Renal pelvis (tissue), 1 donor: ENCODE measurements at regions not wholly inside any gene's neighbourhood (a gene's known extent, or its start where the extent isn't known, plus 50 kb on each side); places are given as distances from the start of the nearest gene placed in this dataset.

Source experiments
- DNase-seq: peaks from one replicate; pipeline ENCODE4 v3.0.0-alpha.2; 2013

DNA sequence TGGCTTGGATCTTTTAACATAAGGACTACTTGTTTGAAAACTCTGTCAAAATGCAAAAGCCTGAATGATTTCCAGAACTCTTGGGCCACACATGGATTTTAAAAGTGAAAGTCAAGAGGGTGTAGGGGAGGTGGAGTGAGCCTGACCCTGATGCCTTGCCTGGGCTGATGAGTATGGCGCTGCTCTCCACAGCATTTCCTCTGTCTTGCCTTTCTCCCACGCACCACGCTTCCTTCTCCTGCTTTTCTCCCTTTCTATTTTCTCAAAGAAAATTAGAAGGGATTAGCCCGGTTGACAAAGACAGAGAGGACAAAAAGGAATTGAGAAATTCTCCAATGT is 207.0 kb upstream of the CCDC68 start:
- DNase-seq: no peak

DNA sequence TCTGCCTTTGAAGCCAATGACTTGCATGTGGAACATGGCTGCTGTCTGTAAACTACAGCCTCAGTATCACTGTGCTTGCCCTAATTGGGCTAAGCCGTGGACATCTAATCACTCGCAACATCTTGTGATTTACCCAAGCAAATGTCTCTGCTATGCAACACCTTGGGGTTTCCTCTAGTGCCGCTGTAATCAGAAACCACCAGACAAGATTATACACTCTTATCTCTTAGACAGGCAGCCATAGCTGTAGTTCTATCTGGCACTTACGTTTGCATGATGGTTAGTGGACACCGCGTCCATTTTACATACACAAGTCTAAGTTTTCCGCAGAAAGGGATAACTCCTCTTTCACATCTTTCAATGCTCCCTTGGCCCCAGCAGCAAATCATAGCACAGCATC is 204.3 kb upstream of the CCDC68 start:
- no peak for DNase-seq

DNA sequence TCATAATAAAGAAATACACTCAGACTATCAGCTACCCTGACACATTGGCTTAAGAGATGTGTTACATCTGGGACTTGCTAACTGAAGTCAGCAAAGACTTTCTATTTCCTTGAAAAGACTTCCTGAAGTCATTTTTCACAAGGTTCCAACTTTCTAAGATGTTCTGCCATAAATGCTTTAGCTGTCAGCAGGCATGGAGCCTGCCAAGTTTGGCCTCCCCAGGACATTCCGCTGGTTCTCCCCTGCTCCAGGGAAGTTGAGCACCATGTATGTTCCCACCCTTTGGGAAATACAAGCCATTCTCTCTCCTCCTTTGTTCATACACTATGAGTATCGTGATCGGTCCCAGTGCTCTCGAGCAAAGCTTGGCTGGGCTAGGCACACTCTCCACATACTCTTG is 202.7 kb upstream of the CCDC68 start:
- DNase-seq: peak; percentile 48

DNA sequence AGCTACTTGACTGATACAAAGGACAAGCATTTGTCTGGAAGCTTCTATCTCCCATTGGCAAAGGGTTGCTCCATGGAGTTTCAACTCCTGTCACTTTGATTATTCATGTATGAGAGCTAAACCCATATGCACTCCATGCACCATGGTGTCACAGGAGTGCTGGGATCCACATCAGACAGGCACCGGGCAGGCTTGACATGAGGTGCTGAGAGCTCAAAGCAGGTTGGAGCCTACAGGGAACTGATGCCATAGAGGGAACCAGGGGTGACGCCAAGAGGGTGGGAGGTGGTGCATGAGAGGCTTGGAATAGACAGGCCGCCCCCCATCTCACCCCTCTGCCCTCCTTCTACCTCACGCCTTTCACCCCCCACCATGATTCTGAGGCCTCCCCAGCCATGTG is 199.8 kb upstream of the CCDC68 start:
- DNase-seq: no peak

DNA sequence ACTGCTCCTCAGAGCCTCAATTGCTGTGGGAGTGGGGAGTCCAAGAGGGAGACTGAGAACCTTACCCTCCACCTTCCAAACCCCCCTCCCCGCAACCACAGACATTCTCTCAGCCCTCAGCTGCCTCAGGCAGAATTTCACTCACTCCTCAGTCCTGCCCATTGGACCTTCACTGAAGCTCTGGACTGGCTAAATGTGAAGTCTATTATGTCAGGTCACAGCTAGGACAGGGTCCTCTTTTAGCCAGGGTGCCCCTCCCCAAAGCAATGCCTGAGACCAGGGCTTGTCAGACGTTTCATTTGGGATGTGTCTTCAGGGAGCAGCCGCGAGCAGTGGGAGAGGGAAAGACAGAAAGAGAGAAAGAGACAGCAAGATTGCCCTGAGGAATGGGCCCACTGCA is 199.3 kb upstream of the CCDC68 start:
- DNase-seq: no peak

DNA sequence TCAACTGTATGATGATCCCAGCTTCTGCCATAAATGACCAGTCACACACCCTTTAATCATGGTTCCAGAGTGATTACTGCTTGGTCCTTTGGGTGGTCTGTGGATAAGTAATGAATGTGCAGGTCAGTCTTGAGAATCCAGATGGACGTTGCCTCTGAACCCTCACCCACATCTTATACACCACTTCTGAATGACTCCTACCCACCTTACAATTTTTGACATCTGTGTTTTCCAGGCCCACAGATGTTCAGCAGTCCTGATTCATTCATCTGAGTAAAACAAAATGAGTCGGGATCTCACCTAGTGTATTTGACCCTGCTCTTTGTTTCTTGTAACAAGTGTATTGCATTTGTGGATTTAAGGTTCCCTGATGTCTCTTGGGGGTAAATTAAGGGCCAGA is 194.1 kb upstream of the CCDC68 start:
- DNase-seq: no peak

DNA sequence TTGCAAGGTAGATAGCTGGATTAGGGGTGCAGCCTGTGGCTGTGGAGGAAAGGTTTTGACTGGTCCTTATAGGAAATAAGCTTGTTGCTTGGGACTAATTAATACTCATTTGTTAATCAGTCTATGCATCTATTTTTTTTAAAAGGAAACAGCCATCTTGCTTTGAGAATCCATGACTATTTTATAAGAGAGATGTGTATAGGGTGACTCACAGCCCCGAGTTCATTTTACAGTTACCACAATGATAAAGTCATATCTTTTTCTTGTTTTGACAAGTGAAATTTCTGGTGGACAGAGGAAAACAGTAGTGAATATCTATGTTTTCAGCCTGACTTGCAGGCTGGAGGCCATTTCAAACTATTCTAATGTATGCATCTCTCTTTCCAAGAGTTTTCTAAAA is 193.5 kb upstream of the CCDC68 start:
- no peak for DNase-seq

DNA sequence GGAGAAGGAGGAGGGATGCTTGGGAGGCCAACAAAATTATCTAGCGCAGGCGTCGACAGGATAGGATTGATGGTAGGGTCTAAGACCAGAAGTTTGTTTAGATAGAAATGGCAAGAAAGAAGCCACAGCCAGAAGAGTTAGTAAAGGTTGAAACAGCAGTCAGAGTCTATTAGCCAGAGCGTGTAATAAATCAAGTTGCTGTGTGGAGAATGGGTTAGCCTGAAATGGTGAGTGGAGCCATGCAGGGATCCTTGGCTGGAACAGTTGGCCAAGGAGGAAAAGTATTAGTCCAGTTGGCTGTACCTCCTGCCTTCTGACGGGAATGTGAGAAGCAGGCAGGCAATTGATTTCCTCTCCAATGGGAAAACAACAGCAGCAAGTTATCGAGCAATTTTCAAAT is 190.7 kb upstream of the CCDC68 start:
- no peak for DNase-seq

DNA sequence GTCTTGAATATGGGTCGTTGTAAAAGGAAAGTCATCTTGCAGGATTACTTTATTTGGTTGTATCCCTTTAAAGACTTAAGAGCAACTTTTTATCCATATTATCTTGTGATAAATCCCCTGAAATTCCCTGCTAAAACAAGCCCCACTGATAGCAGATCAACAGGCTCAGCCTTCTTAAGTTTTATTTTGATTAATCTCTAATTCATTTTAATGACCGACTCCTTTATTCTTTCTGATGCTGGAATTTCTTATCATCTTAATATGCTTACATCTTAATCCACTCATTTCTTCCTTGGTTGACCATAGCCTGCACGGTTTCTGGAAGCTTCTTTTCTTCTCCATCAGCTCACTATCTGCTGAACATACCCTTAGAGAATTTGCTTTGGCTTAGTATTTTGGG is 188.5 kb upstream of the CCDC68 start:
- no peak for DNase-seq

DNA sequence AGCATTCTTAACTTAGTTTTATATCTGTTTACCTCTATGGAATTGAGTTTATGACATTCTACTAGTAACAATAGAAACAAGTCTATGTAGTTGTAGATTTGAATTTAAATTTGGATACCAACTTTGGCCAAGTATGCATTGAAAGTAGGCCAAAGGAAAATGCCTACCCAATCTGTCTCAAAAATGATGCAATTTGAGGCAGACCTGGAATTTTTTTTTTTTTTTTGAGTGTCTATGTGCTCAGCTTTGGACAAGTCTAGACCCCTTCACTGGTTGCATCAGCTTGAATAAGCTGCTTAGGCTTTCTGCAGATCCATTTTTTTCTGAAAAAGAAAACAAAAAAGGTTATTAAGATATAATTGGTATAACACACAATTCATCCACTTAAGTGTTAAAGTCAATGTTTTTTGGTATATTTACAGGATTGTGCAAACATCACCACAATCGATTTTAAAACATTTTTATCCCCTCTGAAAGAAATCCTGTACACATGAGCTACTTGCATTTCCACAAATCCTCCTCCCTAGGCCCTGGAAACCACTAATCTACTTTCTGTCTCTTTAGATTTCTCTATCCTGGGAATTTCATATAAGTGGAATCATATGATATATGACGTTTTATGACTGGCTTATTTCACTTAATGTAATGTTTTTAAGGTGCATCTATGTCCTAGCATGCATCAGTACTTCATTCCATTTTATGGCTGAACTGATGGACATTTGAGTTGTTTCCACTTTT is 185.1 kb upstream of the CCDC68 start:
- no peak for DNase-seq

DNA sequence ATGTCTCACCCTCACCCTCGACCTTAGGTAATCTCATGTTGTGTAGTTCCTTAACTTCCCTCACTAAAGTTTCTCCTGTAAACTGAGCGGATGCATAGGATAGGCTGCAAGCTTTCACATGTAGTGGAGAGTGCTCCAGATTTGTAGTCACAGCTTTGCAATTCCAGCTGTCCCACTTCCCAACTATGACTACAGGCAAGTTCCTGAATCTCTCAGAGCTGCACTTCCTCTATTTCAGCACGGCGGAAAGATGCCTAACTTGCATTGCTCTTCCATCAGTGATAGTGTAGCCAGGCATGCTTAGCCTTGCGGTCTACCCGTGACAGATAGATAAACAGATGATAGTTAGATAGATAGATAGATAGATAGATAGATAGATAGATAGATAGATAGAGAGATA is 183.1 kb upstream of the CCDC68 start:
- DNase-seq: no peak

DNA sequence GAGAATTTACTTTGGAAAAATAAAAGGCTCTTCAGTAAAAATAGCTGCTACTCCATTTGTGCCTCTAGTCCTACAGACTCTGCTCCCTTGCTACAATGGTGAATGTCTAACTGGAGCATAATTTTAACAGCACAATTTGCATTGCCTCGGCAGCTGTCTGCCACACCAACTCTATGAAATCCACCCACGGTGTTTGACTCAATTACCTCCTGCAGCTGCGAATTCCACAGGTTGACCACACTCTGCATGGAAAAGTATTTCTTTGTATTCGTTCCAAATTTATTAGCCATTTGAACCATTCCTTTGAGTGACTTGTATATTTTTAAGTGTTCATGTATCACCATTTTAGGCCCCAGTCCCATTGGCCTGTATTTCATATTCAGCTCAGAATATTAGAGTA is 182.1 kb upstream of the CCDC68 start:
- no peak for DNase-seq

DNA sequence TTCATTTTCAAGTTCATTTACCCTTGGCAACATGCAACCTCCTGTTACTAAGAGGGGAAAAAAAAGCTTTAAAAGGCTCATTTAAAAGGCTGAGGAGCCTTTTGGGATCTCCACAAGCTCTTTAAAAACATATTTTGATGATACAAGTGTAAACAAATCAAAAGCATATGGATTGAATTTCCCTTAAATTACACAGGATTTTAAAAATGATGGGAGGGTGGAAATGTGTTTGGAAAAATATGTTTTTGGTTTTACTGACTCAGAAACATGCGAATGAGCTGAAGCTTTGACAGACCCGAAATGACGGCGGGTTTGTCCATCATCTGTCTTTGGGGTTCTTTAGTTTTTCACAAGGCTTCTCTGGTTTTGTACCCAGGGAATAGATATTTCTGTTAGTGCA is 180.6 kb upstream of the CCDC68 start:
- DNase-seq: no peak

DNA sequence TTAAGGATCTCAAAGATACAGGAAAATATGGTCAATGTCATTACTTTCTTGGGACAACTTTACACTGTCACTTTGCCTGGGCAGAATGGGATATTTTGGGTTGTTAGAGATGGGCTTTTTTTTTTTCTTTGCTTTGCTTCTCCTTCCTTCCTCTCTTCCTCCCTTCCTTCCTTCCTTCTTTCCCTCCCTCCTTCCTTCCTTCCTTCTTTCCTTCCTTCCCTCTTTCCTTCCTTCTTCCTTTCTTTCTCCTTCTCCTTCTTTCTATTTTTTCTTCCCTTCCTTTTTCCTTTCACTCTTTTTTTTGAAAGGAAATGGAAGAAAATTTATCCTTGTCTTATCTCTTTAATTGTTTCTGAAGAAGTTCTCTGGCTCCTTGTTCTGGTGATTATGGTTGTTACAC is 180.0 kb upstream of the CCDC68 start:
- no peak for DNase-seq

DNA sequence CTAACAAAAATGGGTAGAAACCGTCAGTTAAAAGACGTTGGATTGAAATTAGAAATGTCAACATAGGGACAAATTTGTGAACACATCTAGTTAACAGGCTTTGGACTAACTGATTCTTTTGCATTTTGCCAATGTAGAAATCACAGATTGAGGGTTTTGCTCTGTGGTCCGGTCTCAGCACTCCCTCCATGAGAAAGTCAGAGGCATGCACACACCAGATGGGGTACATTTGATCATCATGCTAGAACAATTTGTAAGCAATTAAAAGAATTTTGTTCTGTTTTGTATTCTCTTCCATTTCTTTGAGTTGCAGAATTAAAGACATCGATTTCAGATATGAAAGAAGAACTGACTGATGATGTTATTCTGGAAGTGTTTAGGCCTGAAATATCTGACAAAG is 179.1 kb upstream of the CCDC68 start:
- no peak for DNase-seq

DNA sequence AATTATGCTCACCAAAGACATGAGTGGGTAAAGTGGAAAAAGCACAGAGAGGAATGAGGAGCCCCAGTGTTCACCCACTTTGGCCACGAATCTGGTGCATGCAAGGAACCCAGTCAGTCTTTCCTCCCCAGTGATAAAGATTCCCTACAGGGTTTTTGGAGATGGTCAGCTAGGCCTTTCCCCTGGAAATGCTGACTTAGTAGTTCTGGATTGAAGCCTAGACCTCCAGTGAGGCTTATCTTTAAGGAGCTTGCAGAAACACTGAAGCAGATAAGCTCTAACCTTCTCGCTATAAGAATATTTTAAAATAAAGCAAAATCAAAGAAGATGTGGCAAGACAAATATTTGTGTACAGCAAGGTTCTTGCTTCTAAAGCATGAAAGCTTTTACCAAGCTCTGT is 178.3 kb upstream of the CCDC68 start:
- DNase-seq: no peak

DNA sequence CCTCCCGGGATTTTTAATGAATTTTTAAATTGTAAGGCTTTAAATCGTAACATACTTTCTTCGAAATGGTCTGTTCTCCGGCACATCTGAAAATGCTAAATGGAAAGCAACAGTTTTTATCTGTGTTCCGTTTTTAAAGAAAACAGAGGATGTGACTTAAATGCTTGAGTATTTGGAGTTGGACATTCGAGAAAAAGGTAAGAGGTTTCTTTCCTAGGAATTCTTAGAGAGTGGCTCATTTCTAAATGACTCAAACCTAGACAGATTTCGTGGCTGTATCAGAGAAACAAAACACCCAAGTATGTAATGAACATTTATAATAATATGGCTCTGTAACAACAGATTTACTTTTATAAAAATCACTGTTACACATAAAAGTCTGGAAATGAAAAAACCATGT is 177.6 kb upstream of the CCDC68 start:
- no peak for DNase-seq

DNA sequence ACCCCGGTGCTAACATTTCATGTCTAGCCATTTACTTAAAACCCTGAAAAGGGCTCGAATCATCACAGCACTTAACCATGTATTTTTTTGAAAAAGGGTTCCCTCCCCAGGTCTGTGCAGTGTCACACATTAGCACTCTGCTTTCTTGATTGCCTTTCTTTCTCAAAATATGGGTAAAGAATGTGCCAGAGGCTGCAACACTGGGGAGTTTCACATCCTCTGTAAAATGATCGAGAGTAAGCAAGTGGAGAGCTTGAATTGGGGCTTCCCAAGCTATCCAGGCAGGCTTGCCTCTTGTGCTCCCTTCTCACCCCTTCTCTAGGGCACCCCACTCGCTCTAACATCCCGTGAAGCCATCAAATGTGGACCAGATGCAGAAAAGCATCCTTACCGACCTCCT is 177.0 kb upstream of the CCDC68 start:
- DNase-seq: no peak

DNA sequence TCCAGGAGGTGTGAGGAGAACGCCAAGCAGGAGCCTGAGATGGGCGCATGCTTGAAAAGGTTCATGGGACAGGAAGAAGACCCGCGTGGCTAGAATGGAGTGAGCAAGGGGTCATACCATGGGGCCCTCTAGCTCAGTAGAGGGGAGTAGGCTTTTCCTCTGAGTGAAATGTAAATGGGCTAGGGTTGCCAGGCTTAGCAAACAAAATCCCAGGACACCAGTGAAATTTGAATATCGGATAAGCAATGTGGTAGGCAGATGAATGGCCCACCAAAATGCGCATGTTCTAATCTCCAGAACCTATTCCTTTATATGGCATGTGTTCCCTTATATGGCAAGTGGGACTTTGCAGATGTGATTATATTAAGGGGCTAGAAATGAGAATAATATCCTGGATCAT is 174.1 kb upstream of the CCDC68 start:
- no peak for DNase-seq

DNA sequence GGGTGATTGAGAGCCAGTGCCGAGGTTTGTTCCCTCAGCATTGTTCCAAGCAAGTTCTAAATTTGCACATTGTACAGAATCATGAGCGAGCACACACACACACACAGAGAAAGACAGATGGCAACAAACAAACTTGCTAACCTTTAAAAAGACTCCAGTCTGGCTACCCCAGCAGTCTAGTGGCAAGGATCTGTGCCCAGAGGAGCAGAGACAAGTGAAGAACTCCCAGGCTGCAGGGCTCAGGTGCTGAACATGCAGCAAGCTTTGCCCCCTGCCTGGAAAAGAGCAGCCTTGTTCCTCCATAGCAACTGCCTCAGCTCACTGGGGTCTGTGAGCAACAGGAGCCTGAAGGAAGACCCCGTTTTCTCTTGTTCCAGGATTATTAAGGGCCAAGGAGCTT is 169.2 kb upstream of the CCDC68 start:
- no peak for DNase-seq

DNA sequence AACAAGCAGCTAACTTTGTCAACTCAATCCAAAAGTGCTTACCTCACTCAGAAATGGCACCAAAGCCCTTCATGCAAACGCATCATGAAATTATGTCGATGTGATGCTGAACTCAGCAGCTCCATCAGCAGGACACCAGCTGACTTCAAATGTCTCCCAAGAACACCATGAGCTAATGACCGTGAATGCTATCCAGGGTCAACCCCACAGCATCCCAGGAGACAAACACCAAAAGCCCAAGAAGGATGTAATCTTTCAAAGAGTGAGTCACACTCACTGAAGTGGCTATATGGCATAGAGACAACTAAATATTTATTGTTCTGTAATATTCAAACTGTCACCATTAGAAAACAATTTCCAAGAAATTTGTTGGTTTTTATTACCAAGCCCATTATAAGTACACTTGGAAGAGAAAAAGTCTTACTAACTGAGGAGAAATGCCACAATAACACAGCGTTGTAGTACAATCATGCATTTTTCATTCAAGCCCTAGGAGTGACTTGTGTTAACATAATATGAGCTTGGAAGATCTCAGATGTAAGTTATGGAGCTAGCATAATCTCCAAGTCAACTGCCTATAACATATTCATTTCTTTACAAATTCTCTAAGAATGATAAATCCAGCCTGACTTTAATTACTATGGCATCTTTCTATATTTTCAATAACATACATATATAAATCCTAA is 165.0 kb upstream of the CCDC68 start:
- no peak for DNase-seq

DNA sequence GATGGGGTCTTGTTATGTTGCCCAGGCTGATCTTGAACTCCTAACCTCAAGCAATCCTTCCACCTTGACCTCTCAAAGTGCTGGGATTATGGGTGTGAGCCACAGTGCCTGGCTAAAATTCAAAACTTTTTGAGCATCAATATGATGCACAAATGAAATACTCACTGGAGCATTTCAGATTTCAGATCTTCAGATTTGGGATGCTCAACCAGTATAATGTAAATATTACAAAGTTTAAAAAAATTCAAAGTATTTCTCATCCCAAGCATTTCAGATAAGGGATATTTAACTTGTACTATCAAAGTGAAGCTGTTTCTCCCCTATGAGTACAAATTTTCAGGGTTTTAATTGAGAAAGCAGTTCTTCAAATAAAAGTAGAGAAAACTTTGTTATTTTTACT is 164.1 kb upstream of the CCDC68 start:
- DNase-seq: no peak

DNA sequence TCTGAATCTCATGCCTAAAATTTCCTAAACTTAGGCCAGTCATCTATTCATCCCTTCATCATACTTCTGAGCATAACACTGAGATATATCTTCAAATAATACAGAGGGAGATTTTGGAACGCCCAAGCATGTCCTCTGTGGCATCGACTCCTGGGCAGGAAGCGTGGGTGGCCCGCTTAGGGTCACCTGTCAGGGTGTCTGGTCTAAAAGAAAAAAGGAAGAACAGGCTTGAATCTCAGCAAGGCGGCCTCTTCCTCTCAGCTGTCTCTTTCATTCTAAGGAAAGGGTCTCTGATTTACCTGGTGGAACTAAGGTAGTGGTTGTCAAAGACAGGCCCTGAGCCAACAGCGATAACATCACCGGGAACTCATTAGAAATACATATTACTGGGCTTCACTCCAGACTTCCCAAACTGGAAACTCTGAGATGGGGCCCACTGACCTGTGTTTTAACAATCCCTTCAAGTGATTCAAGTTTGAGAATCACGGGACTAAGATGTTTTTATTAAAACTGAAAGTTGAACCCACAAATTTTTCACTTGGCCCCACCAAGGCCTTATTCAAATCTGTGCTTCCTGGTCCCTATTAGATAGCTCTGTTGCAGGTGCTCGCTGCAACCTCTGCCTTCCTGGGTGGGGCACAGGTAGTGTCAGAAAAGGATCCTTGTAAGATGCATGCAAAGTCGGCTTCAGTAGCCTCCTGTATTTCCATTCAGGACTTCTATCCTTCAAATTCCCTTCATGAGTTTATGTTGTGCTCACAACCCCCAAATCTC is 162.3 kb upstream of the CCDC68 start:
- no peak for DNase-seq

DNA sequence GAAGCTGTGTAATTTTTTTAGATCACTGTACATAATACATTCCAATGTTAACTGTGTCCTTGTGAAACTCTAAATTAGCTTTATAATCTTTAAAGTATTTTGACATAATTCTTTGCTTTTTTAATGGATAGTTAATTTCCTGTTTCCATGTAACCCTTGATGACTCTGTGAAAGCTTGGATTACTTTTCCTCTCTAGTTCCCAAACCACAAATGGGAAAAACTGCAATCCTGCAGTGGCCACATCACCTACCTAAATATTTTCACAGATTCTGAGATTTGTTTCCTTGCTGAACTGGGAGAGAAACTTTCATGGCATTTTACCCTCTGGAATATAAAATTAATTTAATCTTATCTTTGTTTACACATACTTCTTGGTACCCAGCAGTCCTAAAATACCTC is 161.6 kb upstream of the CCDC68 start:
- no peak for DNase-seq
